Omental fat pad (tissue), 3 donors: ENCODE measurements at regions not wholly inside any gene's neighbourhood (a gene's known extent, or its start where the extent isn't known, plus 50 kb on each side); places are given as distances from the start of the nearest gene placed in this dataset.
A peak's percentile ranks its signal among the peaks of the same experiment; 100 is the strongest.

Experiments used
- ATAC-seq: fragments of 150-250 bp; one replicate; pipeline ENCODE4 v1.9.1; 2016; ENCODE audit warnings: mild to moderate bottlenecking, moderate library complexity; ENCODE audit not compliant: low FRiP score
- DNase-seq: peaks from one replicate; pipeline ENCODE4 v3.0.0-alpha.2; 2019; ENCODE audit warnings: low spot score
- CTCF ChIP-seq, 3 donors: fragments of 450-650 bp; IDR thresholded peaks; one replicate each; pipeline ENCODE4 v1.5.1; 2016 to 2017; ENCODE audit warnings: antibody characterized with exemption in 3 of 3, mild to moderate bottlenecking in 3 of 3, moderate library complexity in 2 of 3

GRCh38 chr10:14468023-14468441 lies 137.3 kb upstream of the FRMD4A start:
- DNase-seq (no peak), ATAC-seq (peak; percentile 79)
- no peak for TF ChIP-seq CTCF (IDR thresholded peaks at IDR 0.05)

GRCh38 chr10:14466257-14466656 lies 135.5 kb upstream of the FRMD4A start:
- no peak for DNase-seq
- peak; percentile 81 for ATAC-seq
- TF ChIP-seq CTCF (IDR thresholded peaks at IDR 0.05), result no peak

- no peak for ATAC-seq
- TF ChIP-seq CTCF (IDR thresholded peaks at IDR 0.05), result no peak
Observed at GRCh38 chr10:14460447-14460846, 129.7 kb upstream of the FRMD4A start.

GRCh38 chr10:14459665-14460064 lies 128.9 kb upstream of the FRMD4A start:
- ATAC-seq (no peak), DNase-seq (no peak)
- no peak for TF ChIP-seq CTCF (IDR thresholded peaks at IDR 0.05)

More at GRCh38 chr10:14460447-14460846, 129.7 kb upstream of the FRMD4A start:
- no peak for DNase-seq

GRCh38 chr10:14456870-14457266 lies 126.1 kb upstream of the FRMD4A start:
- ATAC-seq, result no peak

GRCh38 chr10:14456218-14456869 lies 125.6 kb upstream of the FRMD4A start:
- DNase-seq (no peak), ATAC-seq (no peak)
- TF ChIP-seq CTCF (IDR thresholded peaks at IDR 0.05), result no peak

More at GRCh38 chr10:14456870-14457266, 126.1 kb upstream of the FRMD4A start:
- DNase-seq, result no peak
- no peak for TF ChIP-seq CTCF (IDR thresholded peaks at IDR 0.05)

- no peak for DNase-seq
- no peak for TF ChIP-seq CTCF (IDR thresholded peaks at IDR 0.05)
Observed at GRCh38 chr10:14454629-14455028, 123.9 kb upstream of the FRMD4A start.

More at GRCh38 chr10:14454629-14455028, 123.9 kb upstream of the FRMD4A start:
- ATAC-seq, result no peak
